ENCODE measurements at regions not wholly inside any gene's neighbourhood (a gene's known extent, or its start where the extent isn't known, plus 50 kb on each side); places are given as distances from the start of the nearest gene placed in this dataset.

GRCh38 chr6:132081338-132081737 is 130.2 kb upstream of the CCN2 start (continued):
- TF ChIP-seq EZH2phosphoT487 (IDR thresholded peaks at IDR 0.05; ENCODE audit: borderline replicate concordance, low read depth) (no peak), TAF1 (IDR thresholded peaks at IDR 0.05; ENCODE audit: borderline replicate concordance, low read depth, low read length) (no peak), ZBTB33 (IDR thresholded peaks at IDR 0.05; ENCODE audit: borderline replicate concordance, low read depth) (no peak)

- peaks cover 0 to 11% of the 10 kb centered on the region in 2 experiments; a peak in 1 of 4 replicates for H3K4me1 ChIP-seq (ENCODE audit: control insufficient read depth in 1 of 2, insufficient read depth in 2 of 2, low read depth in 1 of 2, low read length in 1 of 2)
- H3K9me3 ChIP-seq = no peaks in the 10 kb centered on the region
- H3K9ac ChIP-seq = no peak overlapping the region
- no peak overlapping the region for H3K27ac ChIP-seq (ENCODE audit: low read depth in 2 of 2, low read length in 1 of 2)
- DNase-seq = no peak
- peaks cover 10% of the 10 kb centered on the region for H3F3A ChIP-seq (replicated peaks; ENCODE audit: insufficient read depth)
- no peaks in the 10 kb centered on the region for H3K27me3 ChIP-seq (ENCODE audit: insufficient read depth)
- H3K36me3 ChIP-seq (replicated peaks in 1 of 2; ENCODE audit: control insufficient read depth in 1 of 2, insufficient read depth in 2 of 2, low read length in 1 of 2) = no peaks in the 10 kb centered on the region
- H4K20me1 ChIP-seq (ENCODE audit: insufficient read depth) = no peaks in the 10 kb centered on the region
- no peaks in the 10 kb centered on the region for H3K79me2 ChIP-seq (ENCODE audit: insufficient read depth)
- no peak overlapping the region for H3K4me2 ChIP-seq
- H3K9me2 ChIP-seq = no peaks in the 10 kb centered on the region
- WGBS (ENCODE audit: low lambda C conversion rate) = 71% methylated on average over 5 of the region's 5 CpGs
- H3K4me3 ChIP-seq (ENCODE audit: low read depth in 2 of 2, low read length in 1 of 2) = no peak overlapping the region
- ChIA-PET POLR2A (no interaction called here), CTCF (no interaction called here)
- H2AFZ ChIP-seq (ENCODE audit: low read depth) = no peak overlapping the region
- TF ChIP-seq JUND (IDR thresholded peaks at IDR 0.05) (no peak), IRF3 (IDR thresholded peaks at IDR 0.05; ENCODE audit: low read depth, low read length) (no peak), TAF1 (IDR thresholded peaks at IDR 0.05; ENCODE audit: borderline replicate concordance, low read depth, low read length) (no peak), MXI1 (IDR thresholded peaks at IDR 0.05; ENCODE audit: low read depth, low read length) (no peak), SMC3 (IDR thresholded peaks at IDR 0.05; ENCODE audit: low read depth, low read length) (no peak), PBX3 (IDR thresholded peaks at IDR 0.05) (no peak)
These were observed 128.1 kb upstream of the CCN2 start for GRCh38 chr6:132079286-132079685.

GRCh38 chr6:132076452-132076851 is 125.3 kb upstream of the CCN2 start:
- no peaks in the 10 kb centered on the region for H3K9me2 ChIP-seq
- H2AFZ ChIP-seq (ENCODE audit: low read depth) = no peak overlapping the region
- no peak for DNase-seq
- H3K36me3 ChIP-seq (replicated peaks in 1 of 2; ENCODE audit: control insufficient read depth in 1 of 2, insufficient read depth in 2 of 2, low read length in 1 of 2) = no peaks in the 10 kb centered on the region
- H3K27me3 ChIP-seq (ENCODE audit: insufficient read depth) = no peaks in the 10 kb centered on the region
- H3K9ac ChIP-seq = no peak overlapping the region
- CTCF ChIA-PET = no interaction called here
- H3K4me3 ChIP-seq (ENCODE audit: low read depth in 2 of 2, low read length in 1 of 2) = no peak overlapping the region
- H3F3A ChIP-seq (replicated peaks; ENCODE audit: insufficient read depth) = peaks cover 4% of the 10 kb centered on the region
- 90% methylated on average over 3 of the region's 3 CpGs for WGBS (ENCODE audit: low lambda C conversion rate)
- H3K4me1 ChIP-seq (ENCODE audit: control insufficient read depth in 1 of 2, insufficient read depth in 2 of 2, low read depth in 1 of 2, low read length in 1 of 2) = no peaks in the 10 kb centered on the region
- no peaks in the 10 kb centered on the region for H4K20me1 ChIP-seq (ENCODE audit: insufficient read depth)
- POLR2A ChIA-PET = no interaction called here
- H3K79me2 ChIP-seq (ENCODE audit: insufficient read depth) = no peaks in the 10 kb centered on the region
- H3K27ac ChIP-seq (ENCODE audit: low read depth in 2 of 2, low read length in 1 of 2) = no peak overlapping the region
- no peaks in the 10 kb centered on the region for H3K9me3 ChIP-seq
- no peak overlapping the region for H3K4me2 ChIP-seq
- TF ChIP-seq GABPA (IDR thresholded peaks at IDR 0.05; ENCODE audit: low read depth) (no peak), PBX3 (IDR thresholded peaks at IDR 0.05) (no peak), SMC3 (IDR thresholded peaks at IDR 0.05; ENCODE audit: low read depth, low read length) (no peak), GATA2 (CRISPR knock-in tag; IDR thresholded peaks at IDR 0.05) (no peak), NFIC (IDR thresholded peaks at IDR 0.05; ENCODE audit: borderline replicate concordance) (no peak), FOXM1 (IDR thresholded peaks at IDR 0.05; ENCODE audit: low read depth) (no peak), RFX5 (IDR thresholded peaks at IDR 0.05; ENCODE audit: low read length) (no peak), USF1 (IDR thresholded peaks at IDR 0.05; ENCODE audit: borderline replicate concordance, low read depth) (no peak), ELF1 (IDR thresholded peaks at IDR 0.05) (no peak), CTCF (IDR thresholded peaks at IDR 0.05) (no peak), MXI1 (IDR thresholded peaks at IDR 0.05; ENCODE audit: low read depth, low read length) (no peak), IRF3 (IDR thresholded peaks at IDR 0.05; ENCODE audit: low read depth, low read length) (no peak)

All from SK-N-SH (cell line).